NT2/D1 (cell line): ENCODE measurements at regions not wholly inside any gene's neighbourhood (a gene's known extent, or its start where the extent isn't known, plus 50 kb on each side); places are given as distances from the start of the nearest gene placed in this dataset.

Experiments
- SUZ12 ChIP-seq: IDR thresholded peaks from 2 replicates; pipeline ENCODE4 v1.6.1; 2011; ENCODE audit not compliant: insufficient read length, insufficient read depth; ENCODE audit errors: extremely low read depth
- YY1 ChIP-seq: IDR thresholded peaks from 2 replicates; pipeline ENCODE4 v1.6.1; 2011; ENCODE audit not compliant: insufficient read length, insufficient read depth
- ZNF274 ChIP-seq: IDR thresholded peaks from 2 replicates; pipeline ENCODE4 v1.6.1; 2011; ENCODE audit warnings: mild to moderate bottlenecking, low read depth, low read length

- no peak for TF ChIP-seq YY1
- TF ChIP-seq SUZ12 = no peak
- TF ChIP-seq ZNF274 = no peak
Measured at GRCh38 chr2:181140414-181140813, 160.0 kb downstream of the UBE2E3 start.
